Neuronal stem cell (in vitro differentiated cells): ENCODE measurements at regions not wholly inside any gene's neighbourhood (a gene's known extent, or its start where the extent isn't known, plus 50 kb on each side); places are given as distances from the start of the nearest gene placed in this dataset.

ENCODE experiments used
- DNase-seq: peaks from one replicate; pipeline ENCODE4 v3.0.0-alpha.2; 2013; ENCODE audit warnings: low spot score
- H2AFZ ChIP-seq: one replicate; pipeline ENCODE4 v1.6.1; 2013; ENCODE audit warnings: mild to moderate bottlenecking, low read length, inconsistent platforms
- H2AK5ac ChIP-seq: 2 replicates; pipeline ENCODE4 v1.6.1; 2013; ENCODE audit warnings: low read depth, mild to moderate bottlenecking, inconsistent platforms, low read length, moderate library complexity, mixed read lengths
- H2BK120ac ChIP-seq: 2 replicates; pipeline ENCODE4 v1.6.1; 2013; ENCODE audit warnings: low read depth, mild to moderate bottlenecking, inconsistent platforms, low read length, moderate library complexity, mixed read lengths
- H2BK12ac ChIP-seq: one replicate; pipeline ENCODE4 v1.6.1; 2013; ENCODE audit warnings: low read length, inconsistent platforms
- H2BK15ac ChIP-seq: 2 replicates; pipeline ENCODE4 v1.6.1; 2013; ENCODE audit warnings: mild to moderate bottlenecking, low read length, inconsistent platforms, mixed read lengths
- H2BK5ac ChIP-seq: one replicate; pipeline ENCODE4 v1.6.1; 2013; ENCODE audit warnings: inconsistent platforms, mild to moderate bottlenecking, low read length, moderate library complexity
- H3K14ac ChIP-seq: one replicate; pipeline ENCODE4 v1.6.1; 2013; ENCODE audit warnings: low read length, inconsistent platforms
- H3K18ac ChIP-seq: 2 replicates; pipeline ENCODE4 v1.6.1; 2013; ENCODE audit warnings: low read length, inconsistent platforms
- H3K23ac ChIP-seq: 2 replicates; pipeline ENCODE4 v1.6.1; 2013; ENCODE audit warnings: low read depth, mild to moderate bottlenecking, mixed read lengths, low read length, inconsistent platforms; ENCODE audit not compliant: poor library complexity
- H3K27ac ChIP-seq: replicated peaks from 3 replicates; pipeline ENCODE4 v1.5.1; 2013; ENCODE audit warnings: low read length, inconsistent platforms
- H3K27me3 ChIP-seq, 3 experiments: 2 replicates each; pipeline ENCODE4 v1.6.1; 2013; ENCODE audit warnings: low read length in 3 of 3, mild to moderate bottlenecking in 2 of 3, inconsistent platforms in 1 of 3, low read depth in 1 of 3, mixed read lengths in 1 of 3, moderate library complexity in 1 of 3; ENCODE audit not compliant: control insufficient read depth in 3 of 3, insufficient read depth in 3 of 3
- H3K36me3 ChIP-seq, 2 donors: replicated peaks in 1 of 2; 2 replicates each; pipeline ENCODE4 v1.6.1; 2013; ENCODE audit warnings: low read length in 2 of 2; ENCODE audit not compliant: control insufficient read depth in 2 of 2, insufficient read depth in 2 of 2
- H3K4ac ChIP-seq: 2 replicates; pipeline ENCODE4 v1.6.1; 2013; ENCODE audit warnings: inconsistent platforms, mild to moderate bottlenecking, low read length, moderate library complexity
- H3K4me1 ChIP-seq, 2 donors: 1 replicate in 1 of 2; 2 replicates in 1 of 2; pipeline ENCODE4 v1.6.1; 2013; ENCODE audit warnings: low read length in 2 of 2, low read depth in 1 of 2; ENCODE audit not compliant: control insufficient read depth in 2 of 2, insufficient read depth in 1 of 2
- H3K4me2 ChIP-seq: one replicate; pipeline ENCODE4 v1.6.1; 2013; ENCODE audit warnings: mild to moderate bottlenecking, low read length, inconsistent platforms; ENCODE audit not compliant: insufficient read depth, poor library complexity, severe bottlenecking
- H3K4me3 ChIP-seq, 2 donors: 2 replicates each; pipeline ENCODE4 v1.5.1; 2013; ENCODE audit warnings: low read length in 2 of 2, mild to moderate bottlenecking in 2 of 2, inconsistent platforms in 1 of 2, moderate library complexity in 1 of 2
- H3K79me1 ChIP-seq: one replicate; pipeline ENCODE4 v1.6.1; 2013; ENCODE audit warnings: low read depth, mild to moderate bottlenecking, inconsistent platforms, low read length, moderate library complexity
- H3K9ac ChIP-seq: one replicate; pipeline ENCODE4 v1.6.1; 2013; ENCODE audit warnings: mild to moderate bottlenecking, low read depth, low read length, inconsistent platforms; ENCODE audit not compliant: poor library complexity
- H3K9me3 ChIP-seq, 2 donors: replicated peaks in 1 of 2; 2 replicates each; pipeline versions ENCODE3 to v1.6.1; 2013; ENCODE audit warnings: low read length in 2 of 2, mild to moderate bottlenecking in 2 of 2, inconsistent platforms in 1 of 2, low read depth in 1 of 2, mixed read lengths in 1 of 2, moderate library complexity in 1 of 2; ENCODE audit not compliant: control insufficient read depth in 2 of 2, insufficient read depth in 1 of 2
- H4K8ac ChIP-seq: one replicate; pipeline ENCODE4 v1.6.1; 2013; ENCODE audit warnings: low read depth, mild to moderate bottlenecking, inconsistent platforms, low read length, moderate library complexity
- H4K91ac ChIP-seq: one replicate; pipeline ENCODE4 v1.6.1; 2013; ENCODE audit warnings: low read length, low read depth, mild to moderate bottlenecking, inconsistent platforms; ENCODE audit not compliant: poor library complexity
- WGBS, 2 donors: extraction: QIAGEN DNeasy Blood & Tissue Kit; methylation state at CpG; one replicate each; pipeline ENCODE4 v1.1.7; 2013; ENCODE audit warnings: missing lambda C conversion rate in 2 of 2, mixed read lengths in 1 of 2; ENCODE audit not compliant: insufficient read length in 2 of 2, insufficient replicate concordance in 1 of 2; ENCODE audit errors: extremely low coverage in 2 of 2; 5-methylcytosine and 5-hydroxymethylcytosine counted together

DNA sequence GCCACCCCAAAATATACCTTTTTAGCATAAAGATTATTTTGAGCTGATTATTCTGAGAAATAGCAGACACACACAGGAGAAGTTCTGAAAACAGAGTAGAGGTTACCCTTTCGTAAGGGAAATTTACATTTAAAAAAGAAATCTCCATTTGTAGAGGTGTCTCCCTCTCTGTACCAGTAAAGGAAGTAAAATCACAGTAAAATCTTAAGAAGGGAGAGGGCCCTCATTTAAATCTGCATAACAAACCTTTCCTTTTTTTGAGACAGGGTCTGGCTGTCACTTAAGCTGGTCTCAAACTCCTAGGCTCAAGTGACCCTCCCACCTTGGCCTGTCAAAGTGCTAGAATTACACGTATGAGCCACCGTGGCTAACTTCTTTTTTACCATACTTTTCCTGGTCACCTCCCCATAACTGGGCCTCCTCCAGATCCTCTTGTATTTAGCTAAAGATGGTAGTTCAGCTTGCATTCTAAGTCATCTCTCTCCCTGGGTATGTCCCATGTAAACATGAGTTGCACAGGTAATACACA, 92.2 kb upstream of the INTU start:
- Histone ChIP-seq H4K8ac (no peak overlapping the region), H3K27ac (no peak overlapping the region), H2BK120ac (no peak overlapping the region), H4K91ac (no peak overlapping the region), H3K23ac (no peak overlapping the region), H3K4ac (no peak overlapping the region), H3K18ac (no peak overlapping the region), H3K36me3 (no peaks in the 10 kb centered on the region), H3K27me3 (no peaks in the 10 kb centered on the region), H3K14ac (no peak overlapping the region), H3K9me3 (peaks cover 2 to 3% of the 10 kb centered on the region in 2 donors), H3K9ac (no peak overlapping the region), H3K79me1 (no peaks in the 10 kb centered on the region), H2BK15ac (no peak overlapping the region), H3K4me3 (no peak overlapping the region), H3K4me1 (no peaks in the 10 kb centered on the region), H2BK12ac (no peak overlapping the region), H2BK5ac (no peak overlapping the region), H2AK5ac (no peak overlapping the region), H3K4me2 (no peak overlapping the region), H2AFZ (no peak overlapping the region)
- no peak for DNase-seq
- no CpG with 5 or more reads among the region's 3 CpGs for WGBS, 2 donors

- H2BK5ac ChIP-seq = no peak overlapping the region
- no peaks in the 10 kb centered on the region for H3K4me1 ChIP-seq
- H3K4ac ChIP-seq = no peak overlapping the region
- H3K9ac ChIP-seq = no peak overlapping the region
- no peak overlapping the region for H4K91ac ChIP-seq
- H3K27me3 ChIP-seq = no peaks in the 10 kb centered on the region
- H3K79me1 ChIP-seq = no peaks in the 10 kb centered on the region
- H3K9me3 ChIP-seq = peaks cover 2 to 3% of the 10 kb centered on the region in 2 donors
- no peak overlapping the region for H2AFZ ChIP-seq
- H2BK120ac ChIP-seq = no peak overlapping the region
- H2BK12ac ChIP-seq = no peak overlapping the region
- H4K8ac ChIP-seq = no peak overlapping the region
- no peak overlapping the region for H3K23ac ChIP-seq
- no peak overlapping the region for H3K27ac ChIP-seq
- no peaks in the 10 kb centered on the region for H3K36me3 ChIP-seq
- no peak overlapping the region for H3K4me2 ChIP-seq
- no peak overlapping the region for H3K4me3 ChIP-seq
- no peak overlapping the region for H2BK15ac ChIP-seq
- DNase-seq = no peak
- H3K14ac ChIP-seq = no peak overlapping the region
- no peak overlapping the region for H2AK5ac ChIP-seq
- no peak overlapping the region for H3K18ac ChIP-seq
Measured at GRCh38 chr4:127545271-127545670, 87.5 kb upstream of the INTU start.

DNA sequence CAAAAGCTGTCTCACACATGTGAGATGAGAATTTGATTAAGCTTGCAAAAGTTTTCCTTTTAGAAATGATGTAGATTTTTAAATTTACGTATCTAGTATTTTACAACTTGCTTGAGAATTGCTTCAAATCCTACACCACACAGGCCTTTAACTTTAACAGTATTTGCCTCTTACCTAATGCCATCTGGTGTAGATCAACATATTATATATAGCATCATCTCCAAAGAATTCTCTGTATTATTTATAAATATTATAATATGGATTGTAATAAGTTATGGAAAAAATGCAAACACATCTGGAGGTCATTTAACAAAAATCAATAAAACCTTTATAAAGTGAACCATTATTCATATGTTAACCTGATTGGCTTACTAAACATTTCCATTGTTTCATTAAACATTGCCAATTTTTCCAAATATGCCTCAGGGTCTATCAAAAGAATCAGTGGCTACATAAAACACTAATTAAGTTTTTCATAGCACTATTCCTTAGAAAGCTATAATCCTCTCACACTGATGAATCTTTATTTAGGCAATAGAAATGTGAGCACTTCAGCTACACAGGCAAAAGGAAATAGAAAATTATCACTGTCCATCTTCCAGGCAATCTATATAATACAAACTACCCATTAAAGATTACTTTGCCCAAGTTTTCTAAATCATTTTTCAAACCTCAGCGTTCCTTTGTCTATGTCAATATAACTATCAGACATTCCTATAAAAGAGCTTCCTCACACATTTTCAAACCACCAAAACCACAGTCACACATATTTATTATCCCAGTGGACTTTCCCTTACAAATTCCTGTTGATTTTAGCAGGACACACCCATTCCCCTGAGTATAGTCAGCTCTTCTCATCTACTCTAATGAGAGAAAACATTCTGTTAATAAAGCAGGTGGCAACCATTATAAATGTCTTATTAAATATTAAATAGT, 83.5 kb upstream of the INTU start:
- no peaks in the 10 kb centered on the region for H3K79me1 ChIP-seq
- H3K14ac ChIP-seq = no peak overlapping the region
- no peak overlapping the region for H3K9ac ChIP-seq
- H3K23ac ChIP-seq = no peak overlapping the region
- H4K91ac ChIP-seq = no peak overlapping the region
- peaks cover 7% of the 10 kb centered on the region in 2 donors for H3K9me3 ChIP-seq
- no peak overlapping the region for H3K4ac ChIP-seq
- no peak overlapping the region for H2BK120ac ChIP-seq
- no peak overlapping the region for H2AK5ac ChIP-seq
- H2AFZ ChIP-seq = no peak overlapping the region
- no peaks in the 10 kb centered on the region for H3K36me3 ChIP-seq
- no peaks in the 10 kb centered on the region for H3K27me3 ChIP-seq
- no peak overlapping the region for H2BK15ac ChIP-seq
- no peak overlapping the region for H3K4me2 ChIP-seq
- H2BK5ac ChIP-seq = no peak overlapping the region
- no peak for DNase-seq
- no peak overlapping the region for H3K4me3 ChIP-seq
- no peak overlapping the region for H2BK12ac ChIP-seq
- H3K27ac ChIP-seq = no peak overlapping the region
- no peak overlapping the region for H3K18ac ChIP-seq
- no CpG with 5 or more reads among the region's 2 CpGs for WGBS, 2 donors
- H3K4me1 ChIP-seq = no peaks in the 10 kb centered on the region
- H4K8ac ChIP-seq = no peak overlapping the region

DNA sequence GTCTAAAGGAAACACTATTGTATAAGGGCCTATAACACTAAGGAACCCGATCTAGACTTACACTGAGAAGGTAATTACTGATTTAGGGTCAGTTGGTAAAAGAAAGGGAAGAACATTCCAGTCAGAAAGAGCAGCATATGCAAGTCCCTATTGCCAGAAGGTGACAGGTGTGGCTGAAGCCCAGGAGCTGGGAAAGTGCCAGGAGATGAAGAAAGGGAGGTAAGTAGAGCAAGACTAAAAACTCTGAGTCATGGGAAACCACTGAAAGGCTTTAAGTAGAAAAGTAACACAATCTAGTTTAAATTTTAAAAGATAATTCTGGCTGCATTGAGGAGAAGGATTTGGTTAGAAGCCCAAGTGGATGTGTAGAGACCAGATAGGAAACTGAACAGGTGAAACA, 77.7 kb upstream of the INTU start:
- no CpG with 5 or more reads among the region's 1 CpG for whole genome bisulfite sequencing, 2 donors
- no peaks in the 10 kb centered on the region for H3K27me3 ChIP-seq
- no peak overlapping the region for H2AK5ac ChIP-seq
- H2BK15ac ChIP-seq = no peak overlapping the region
- H3K27ac ChIP-seq = no peak overlapping the region
- no peak for DNase-seq
- no peak overlapping the region for H2BK120ac ChIP-seq
- no peak overlapping the region for H2BK12ac ChIP-seq
- H3K23ac ChIP-seq = no peak overlapping the region
- no peak overlapping the region for H3K18ac ChIP-seq
- H3K4me2 ChIP-seq = no peak overlapping the region
- H2BK5ac ChIP-seq = no peak overlapping the region
- no peak overlapping the region for H4K8ac ChIP-seq
- no peak overlapping the region for H2AFZ ChIP-seq
- H3K9me3 ChIP-seq = peaks cover 3 to 5% of the 10 kb centered on the region in 2 donors
- H3K4me1 ChIP-seq = no peaks in the 10 kb centered on the region
- H3K36me3 ChIP-seq = no peaks in the 10 kb centered on the region
- H3K4me3 ChIP-seq = no peak overlapping the region
- H3K4ac ChIP-seq = no peak overlapping the region
- no peak overlapping the region for H3K9ac ChIP-seq
- H3K79me1 ChIP-seq = no peaks in the 10 kb centered on the region
- H4K91ac ChIP-seq = no peak overlapping the region
- no peak overlapping the region for H3K14ac ChIP-seq
